Neural progenitor cell (in vitro differentiated cells): ENCODE measurements at regions not wholly inside any gene's neighbourhood (a gene's known extent, or its start where the extent isn't known, plus 50 kb on each side); places are given as distances from the start of the nearest gene placed in this dataset.

Experiments
- CTCF ChIP-seq: fragments of 200-600 bp; sonication (generic); IDR thresholded peaks from 2 replicates; pipeline ENCODE4 v1.5.1; 2017; ENCODE audit warnings: antibody characterized with exemption, mild to moderate bottlenecking
- EZH2phosphoT487 ChIP-seq: fragments of 200-600 bp; sonication (generic); IDR thresholded peaks from 2 replicates; pipeline ENCODE4 v1.6.1; 2017; ENCODE audit warnings: antibody characterized with exemption

DNA sequence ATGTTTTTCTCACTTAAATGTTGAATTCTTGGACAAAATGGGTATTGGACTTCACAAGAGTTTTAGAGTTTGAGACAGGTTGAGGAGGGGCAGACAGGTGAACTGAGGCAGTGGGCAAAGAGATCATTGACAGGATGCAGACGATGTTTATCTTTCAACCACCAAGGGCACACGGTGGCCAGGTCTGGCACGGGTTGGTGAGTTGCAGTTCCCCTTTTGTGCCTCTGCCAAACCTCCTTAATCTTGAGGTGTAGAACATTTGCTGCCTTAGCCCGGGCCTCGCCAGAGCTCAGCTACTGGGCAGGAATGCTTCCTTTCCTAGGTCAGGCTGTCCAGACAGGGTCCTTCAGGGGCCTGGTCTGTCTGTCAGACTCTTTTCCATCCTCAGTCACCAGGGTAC lies 567.4 kb upstream of the SOX9 start:
- TF ChIP-seq CTCF: no peak
- no peak for TF ChIP-seq EZH2phosphoT487
